8988T (cell line): ENCODE measurements at regions not wholly inside any gene's neighbourhood (a gene's known extent, or its start where the extent isn't known, plus 50 kb on each side); places are given as distances from the start of the nearest gene placed in this dataset.
A peak's percentile ranks its signal among the peaks of the same experiment; 100 is the strongest.

Experiments used
- DNase-seq: peaks from one replicate; pipeline ENCODE4 v3.0.0; 2011

DNA sequence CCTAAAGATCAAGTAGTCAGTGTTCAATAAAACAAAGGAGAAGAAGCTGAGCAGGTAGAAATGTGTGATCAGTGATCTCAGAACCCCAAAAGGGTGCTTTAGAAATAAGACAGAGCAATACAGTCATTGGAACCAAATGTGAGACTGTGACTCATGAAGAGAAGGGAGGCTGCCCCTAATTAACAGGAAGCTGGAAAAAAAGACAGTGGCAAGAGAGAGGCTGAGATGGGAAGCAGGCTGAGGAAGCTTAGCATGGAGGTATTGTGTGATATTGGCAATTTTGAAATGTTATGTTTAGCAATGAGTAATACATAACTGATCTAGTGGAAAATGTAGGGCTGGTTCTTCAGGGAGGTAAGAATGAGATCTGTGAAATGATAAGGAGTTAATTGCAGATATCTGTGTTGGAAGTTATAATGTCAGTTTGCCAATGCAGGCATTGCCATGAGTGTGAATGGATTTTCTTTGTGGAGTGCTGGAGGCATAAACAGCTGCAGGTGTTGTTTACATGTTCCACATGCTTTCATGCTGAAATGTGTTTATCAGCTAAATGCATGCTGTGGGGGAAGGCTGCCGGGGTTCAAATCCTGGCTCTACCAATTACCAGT, 90.6 kb upstream of the CACNA1E start:
- DNase-seq, result no peak

DNA sequence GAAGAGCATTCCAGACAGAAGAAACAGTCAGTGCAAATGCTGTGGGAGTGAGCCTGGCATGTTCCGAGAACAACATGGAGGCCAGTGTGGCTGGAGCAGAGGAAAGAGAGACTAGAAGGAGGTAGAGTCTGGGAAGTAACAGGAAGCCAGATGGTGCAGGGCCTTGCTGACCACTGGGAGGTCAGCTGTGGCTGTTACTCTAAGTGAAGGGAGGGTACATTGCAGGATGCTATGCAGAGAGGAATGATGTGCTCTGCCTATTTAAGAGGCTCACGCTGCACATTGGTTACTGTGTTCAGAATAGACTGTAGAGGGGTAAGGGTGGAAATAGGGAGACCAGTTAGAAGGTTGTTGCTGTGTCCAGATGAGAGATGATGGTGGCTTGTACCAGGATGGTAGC, 88.6 kb upstream of the CACNA1E start:
- no peak for DNase-seq

DNA sequence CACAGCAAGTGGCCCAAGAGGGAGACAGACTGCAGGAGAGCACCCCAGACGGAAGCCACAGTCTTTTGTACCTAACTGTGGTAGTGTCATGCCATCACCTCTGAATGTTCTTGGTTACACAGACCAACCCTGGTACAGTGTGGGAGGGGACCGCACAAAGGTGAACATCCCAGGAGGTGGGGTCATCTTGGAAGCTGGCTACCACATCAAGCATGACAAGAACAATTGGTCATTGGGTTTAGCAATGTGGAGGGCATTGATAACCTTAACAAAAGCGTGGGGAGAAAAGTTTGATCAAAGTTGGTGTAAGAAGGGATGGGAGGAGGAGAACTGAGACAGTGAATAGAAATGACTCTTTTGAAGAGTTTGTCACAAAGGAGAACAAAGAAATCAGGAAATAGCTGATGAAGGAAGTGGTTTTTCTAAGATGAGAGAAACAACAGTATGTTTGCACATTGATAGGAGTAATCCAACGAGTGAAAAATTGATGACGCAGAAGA, 87.1 kb upstream of the CACNA1E start:
- no peak for DNase-seq

DNA sequence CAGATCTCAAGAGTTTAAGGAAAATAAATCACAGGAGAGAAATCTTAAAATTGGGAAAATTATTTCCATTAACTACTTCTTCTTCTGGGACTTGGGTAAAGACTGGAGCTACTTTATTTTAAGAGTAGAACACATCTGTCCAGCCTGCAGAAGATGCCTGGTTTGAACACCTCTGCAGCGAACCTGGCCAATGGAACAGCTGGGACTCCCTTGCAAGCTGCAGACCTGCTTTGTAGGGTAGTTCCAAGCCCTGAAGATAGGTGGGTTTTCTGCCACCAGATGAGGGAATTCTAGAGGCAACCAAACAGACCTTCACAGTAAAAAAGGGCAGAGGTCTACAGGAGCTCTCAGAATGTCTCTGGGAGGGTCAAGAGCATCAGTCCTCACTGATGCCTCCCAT, 86.5 kb upstream of the CACNA1E start:
- DNase-seq, result no peak

DNA sequence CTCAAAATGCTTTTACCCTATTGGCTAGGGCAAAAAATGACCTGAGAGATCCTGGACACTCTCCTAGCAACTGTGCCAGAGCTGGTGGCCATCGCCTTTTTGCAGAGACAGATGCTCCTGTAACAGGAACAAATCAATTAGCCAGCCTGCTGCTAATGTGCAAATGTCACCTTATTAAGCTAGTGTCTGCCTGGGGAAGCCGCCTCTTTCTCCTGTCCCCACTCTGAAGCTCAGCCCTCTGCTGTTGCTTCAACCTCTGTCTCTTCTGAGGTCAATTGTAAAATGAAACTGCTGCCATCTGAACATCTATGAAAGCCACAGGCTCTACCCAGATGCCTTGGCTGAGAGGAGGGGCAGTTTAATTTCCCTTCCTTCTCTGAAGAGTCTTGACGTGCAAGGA, 85.5 kb upstream of the CACNA1E start:
- no peak for DNase-seq

DNA sequence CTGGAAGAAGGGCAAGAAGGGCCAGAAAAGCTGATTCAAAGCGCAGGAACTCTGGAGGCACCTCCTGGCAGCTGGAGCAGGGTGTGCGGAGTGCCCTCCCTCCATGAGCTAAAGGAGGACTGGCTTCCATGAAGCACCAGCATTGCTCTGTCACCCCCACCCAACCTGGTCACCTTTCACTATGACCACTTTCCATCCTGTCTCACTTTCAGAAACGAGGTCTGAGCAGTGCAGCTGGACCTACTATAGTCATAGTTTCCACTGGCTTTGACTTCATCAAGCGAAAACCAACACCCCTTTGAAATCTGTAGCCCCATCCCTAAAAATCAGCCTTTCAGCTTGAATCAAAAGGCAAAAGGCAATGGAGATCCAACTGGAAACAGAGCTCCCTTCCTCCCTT, 84.8 kb upstream of the CACNA1E start:
- DNase-seq, result no peak

DNA sequence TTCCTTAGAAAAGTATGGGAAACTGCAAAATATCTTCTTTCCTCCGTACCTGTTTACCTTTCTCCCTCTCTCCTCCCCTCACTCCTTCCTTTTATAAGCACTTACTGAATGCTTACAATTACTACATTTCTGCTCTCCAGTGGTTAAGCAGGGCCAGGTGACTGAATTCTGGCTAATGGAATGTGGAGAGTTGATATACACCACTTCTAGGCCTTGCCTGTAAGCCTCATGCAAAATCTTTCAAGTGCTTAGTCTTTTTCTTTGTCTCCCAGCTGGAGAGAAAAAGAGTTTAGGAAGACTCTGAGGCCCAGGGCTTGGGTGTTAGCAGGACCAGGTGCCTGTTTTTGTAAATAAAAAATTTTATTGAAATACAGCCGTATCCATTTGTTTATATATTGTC, 77.7 kb upstream of the CACNA1E start:
- DNase-seq, result no peak

DNA sequence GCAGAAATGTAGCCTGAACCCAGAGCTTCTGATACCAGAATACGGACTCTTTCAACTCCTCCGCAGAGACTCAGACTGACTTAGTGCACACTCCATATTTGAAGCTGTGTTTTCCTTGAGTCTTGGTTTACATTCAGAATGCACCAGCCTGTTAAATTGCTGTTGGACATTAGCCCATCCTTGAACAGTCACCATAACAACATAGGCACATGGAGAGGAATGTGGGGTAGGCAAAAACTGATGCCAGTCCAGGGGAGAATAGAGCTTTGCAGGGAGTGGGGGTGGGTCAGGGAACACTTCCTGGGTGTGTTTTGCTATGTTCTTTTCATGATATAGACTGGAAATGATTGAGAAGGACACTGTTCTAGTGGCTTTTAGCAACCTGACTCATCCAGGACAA, 76.3 kb upstream of the CACNA1E start:
- DNase-seq, result no peak

DNA sequence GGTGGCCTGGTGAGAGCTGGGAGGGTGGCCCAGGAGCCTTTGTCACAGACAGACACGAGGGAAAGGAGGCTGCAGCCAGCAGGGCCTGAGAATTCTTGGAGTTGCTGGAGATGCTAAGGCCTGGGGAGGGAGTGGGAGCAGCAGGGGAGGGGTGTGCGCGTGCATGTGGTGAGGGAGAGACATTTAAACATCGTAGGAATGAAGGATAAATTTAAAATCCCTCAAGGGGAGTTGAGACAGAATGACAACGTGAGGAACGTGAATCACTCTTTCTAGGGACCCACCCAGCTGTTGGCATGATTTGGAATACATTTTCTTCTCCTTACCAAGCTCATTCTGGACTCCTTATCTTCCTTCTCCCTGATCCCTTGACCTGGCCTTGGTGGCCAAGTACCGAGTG, 73.3 kb upstream of the CACNA1E start:
- no peak for DNase-seq

DNA sequence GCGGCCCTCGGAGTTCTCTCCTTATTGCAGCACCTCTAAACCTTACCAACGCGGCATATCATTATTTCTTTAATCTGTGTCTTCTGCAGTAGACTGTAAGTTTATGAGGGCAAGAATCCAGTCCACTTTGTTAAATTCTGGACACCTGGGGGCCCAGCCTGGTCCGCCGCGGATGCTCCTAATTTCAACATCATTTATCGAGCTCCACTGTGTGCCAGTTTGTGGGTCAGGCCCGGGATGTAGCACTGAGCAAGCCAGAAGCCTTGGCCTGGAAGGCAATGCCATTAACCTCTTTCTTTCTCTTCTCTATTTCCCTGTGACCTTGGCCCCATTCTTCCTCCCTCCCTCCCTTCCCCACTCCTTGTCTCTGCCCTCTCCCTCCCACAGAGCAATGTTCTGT, 70.6 kb upstream of the CACNA1E start:
- DNase-seq, result no peak

DNA sequence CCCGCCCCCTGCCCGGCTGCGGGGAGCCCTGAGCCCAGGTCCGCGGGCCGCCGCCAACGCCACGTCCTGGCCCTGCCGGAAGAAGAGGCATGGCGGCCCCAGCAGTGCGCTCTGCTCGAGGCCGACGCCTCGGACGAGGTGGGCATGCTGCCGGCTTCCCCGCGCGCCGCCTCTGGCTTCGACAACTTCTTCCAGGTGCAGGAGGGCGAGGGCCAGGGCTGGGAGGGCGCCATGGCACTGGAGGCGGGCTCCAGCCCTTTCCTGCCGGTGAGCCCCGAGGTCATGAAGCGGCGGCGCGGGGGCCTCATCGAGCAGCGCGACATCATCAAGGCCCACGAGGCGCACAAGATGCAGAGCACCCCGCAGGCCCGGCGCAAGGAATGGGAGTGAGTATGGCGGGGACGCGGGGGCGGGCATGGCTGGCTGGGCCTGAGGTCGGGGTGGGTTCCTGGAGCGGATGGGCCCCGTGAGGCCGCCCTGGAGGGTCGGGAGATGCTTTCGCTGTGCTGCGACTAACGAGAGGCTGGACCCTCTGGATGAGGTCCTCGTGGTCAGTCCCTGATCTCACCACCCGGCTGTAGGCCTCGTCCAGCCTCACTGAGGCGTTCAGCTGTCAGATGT, 70.0 kb upstream of the CACNA1E start:
- DNase-seq, result no peak

DNA sequence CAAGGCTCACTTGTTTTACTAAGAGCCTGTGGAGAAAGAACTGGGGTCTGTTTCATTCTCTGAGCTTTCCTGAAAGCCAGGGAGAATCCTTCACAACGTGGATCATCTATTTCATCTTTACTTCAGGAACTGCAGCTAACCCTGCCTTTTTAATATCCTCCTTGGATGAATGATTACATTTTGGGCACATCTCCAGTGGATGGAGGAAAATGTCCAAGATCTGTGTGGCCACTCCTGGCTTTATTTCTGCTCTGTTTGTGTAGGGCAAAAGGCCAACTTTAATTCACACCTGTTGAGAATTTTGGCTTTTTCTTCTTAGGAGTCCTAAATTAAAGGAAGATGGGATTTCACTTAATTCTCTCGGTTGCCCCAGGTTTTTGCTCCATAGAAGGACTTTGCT, 69.5 kb upstream of the CACNA1E start:
- no peak for DNase-seq

DNA sequence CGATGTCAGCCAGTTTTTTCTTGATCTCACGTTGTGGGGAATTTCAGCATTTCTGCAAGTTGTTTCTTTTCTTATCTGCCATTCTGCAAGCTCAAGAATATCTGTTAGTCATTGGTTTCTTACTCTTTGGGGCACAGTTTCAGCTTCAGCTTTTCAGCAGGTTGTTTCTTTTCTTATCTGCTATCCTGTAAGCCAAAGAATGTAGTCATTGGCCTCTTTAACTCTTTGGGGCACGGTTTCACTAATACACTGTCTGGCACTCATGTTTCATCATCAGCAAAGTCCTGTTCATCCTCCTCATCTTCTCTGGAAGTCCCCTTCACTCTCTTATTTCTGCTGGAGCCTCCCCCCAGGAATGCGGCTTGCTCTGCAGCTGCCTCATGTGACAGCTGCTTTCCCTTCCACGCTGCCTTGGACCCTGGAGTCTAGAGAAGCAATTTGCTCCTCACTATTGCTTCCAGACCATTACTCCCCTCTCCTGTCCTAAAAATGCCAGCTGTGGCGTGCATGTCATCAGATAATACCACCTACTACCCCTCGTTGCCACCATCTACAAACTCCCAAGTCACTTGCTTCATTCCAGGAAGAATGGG, 67.0 kb upstream of the CACNA1E start:
- no peak for DNase-seq

DNA sequence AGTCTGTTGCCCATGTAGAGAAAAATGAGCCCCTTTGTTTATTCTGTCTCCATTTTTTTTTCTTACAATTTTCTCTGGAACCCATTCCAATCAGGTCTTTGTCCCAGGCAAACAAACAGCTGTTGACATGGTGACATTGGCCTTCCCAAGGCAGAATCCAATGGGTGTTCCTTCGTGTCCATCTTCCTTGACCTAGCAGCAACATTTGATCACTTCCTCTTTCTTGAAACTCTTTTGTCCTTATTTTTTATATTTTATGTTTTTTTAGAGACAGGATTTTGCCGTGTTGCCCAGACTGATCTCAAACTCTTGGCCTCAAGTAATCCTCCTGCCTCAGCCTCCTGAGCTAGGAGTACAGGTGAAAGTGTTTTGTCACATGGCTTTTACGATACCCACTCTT, 65.4 kb upstream of the CACNA1E start:
- DNase-seq, result no peak

DNA sequence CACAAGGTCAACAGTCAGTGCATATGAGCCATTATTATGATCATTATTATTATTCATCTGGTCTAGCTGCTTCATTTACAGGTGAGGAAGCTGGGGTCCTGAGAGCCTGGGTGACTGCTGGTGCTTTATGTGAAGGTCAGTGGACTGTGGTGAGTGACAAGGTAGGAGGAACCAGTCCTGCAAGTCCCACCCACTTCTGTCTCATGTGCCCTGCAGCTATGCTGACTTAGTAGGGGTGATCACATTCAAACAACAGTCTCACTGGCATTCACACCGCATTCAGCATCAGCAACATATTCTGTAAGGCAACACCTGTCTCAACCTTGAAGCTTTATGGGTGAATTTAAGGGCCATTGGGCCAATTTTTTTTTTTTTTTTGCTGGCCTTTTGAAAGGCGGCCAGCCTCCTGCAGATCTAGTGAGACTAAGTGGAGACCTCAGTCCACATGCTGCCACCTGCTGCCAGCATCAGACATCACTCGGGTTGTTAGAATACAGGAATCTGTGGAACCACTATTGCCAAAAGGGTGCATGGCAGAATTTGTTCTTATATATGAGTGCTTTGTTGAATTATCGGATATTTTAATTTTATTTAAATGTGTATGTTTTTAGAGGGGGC, 59.9 kb upstream of the CACNA1E start:
- DNase-seq, result no peak

DNA sequence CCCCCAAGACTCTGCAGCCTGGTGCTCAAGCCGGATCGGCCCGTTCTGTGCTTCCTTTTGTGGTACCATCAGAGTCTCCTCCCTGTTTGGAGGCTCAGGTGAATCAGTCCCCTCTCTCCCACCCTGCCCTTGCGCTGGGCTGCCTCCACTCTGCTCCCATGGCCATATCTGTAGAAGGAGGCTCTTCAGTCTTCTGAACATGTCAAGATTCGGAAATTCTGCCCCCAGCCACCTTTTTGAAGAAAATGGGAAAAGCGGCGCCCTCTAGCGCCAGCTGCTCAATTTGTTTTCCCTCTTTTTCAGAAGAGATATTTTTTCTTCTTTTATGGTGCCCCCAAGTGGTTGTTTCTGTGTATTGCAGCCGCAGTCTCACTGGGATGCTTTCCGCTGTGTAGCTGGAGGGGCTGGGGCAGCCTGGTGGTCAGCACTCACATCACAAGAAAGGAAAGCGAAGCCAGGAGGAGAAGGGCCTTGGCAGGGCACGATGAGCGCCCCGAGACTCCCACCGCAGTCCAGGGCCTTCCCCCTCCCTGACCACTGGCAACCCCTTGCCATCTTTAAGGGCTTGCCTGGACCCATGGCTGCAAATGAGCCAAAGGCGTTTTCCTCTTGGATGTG, 58.4 kb upstream of the CACNA1E start:
- peak; percentile 58 for DNase-seq

DNA sequence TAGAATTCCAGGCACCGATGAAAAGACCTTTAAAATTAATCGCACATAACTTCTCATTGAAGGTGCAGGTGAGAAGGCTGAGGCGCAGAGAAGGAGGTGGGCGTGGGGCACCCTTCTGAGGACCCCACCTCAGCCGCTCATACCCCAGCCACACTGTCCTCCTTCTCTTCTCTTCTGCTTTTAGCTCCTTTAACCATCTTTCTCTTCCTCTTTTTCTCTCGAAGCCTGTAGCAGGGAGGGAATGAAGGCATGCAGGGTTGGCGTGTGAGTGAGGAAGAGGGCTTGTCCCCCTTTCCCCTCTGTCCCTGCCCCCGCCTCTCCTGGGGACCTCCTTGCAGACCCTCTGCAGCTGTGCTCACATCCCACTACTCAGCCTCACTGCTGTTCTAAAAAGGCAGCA, 57.8 kb upstream of the CACNA1E start:
- DNase-seq, result no peak

DNA sequence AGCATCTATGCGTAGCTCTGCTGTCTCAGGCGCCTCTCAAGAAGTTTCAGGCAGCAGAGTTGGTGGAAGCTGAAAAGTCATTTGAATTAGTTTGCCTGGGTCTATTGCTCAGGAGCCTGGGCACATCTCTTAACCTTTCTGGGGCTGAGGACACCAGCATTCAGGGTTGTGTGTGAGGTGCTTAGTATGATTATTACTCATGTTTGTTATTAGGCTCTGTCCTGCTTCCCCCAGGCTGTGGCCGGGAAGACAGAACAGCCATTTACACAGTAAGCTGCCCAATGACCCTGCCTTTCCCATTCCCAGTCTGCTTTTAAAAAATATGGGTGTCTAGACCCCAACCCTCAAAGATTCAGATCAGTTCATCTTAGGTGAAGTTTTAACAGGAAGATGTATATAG, 53.9 kb upstream of the CACNA1E start:
- DNase-seq, result no peak

DNA sequence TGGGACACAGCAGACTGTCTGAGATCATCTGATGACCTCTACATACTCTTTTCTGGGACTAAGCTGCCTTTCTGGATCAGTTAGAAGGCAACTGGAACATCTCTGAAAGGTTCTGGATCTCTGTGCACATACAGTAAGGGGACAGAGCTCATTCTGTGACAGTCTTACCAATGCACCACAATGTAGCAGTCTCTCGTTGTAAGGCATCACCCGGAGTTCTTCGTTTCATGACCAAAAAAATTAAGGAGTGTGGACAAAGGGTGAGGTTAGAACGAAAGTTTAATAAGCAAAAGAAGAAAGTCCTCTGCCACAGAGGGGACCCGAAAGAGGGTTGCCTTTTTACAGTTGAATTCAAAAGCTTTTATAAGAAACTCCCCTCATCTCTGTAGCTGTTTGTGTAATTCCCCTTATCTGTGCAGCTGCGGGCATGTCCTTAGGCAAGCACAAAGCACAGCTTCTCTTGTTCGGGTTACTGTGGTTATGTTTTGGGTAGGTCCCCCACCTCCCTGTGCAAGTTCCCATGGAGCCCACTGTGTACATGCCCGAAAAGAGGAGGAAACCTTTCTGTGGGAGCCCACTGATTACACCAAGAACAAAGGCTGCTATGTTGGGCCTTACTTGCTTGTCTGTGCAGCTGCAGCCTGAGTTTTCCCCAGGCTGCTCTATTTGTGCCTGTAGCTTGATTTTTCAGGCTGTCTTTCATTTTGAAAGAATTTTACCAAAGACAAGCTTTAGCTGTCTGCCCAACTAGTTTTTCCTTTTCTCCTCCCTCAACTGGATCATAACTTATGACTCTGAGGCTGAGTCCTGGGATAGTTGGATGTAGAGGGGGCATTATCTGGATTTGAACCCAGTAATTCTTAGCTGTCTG, 53.1 kb upstream of the CACNA1E start:
- DNase-seq, result no peak
